ENCODE measurements at regions not wholly inside any gene's neighbourhood (a gene's known extent, or its start where the extent isn't known, plus 50 kb on each side); places are given as distances from the start of the nearest gene placed in this dataset.
"Not testable (repeated sequence)": the region's sequence is repeated elsewhere in the genome, so short reads cannot be mapped to it uniquely, and the experiment has no call there.

GRCh38 chr5:53739111-53739510, 178.7 kb downstream of the NDUFS4 start:
- TF ChIP-seq CREB5 (CRISPR knock-in tag; IDR thresholded peaks at IDR 0.05; ENCODE audit: low read depth) (no peak), TCF4 (CRISPR knock-in tag; IDR thresholded peaks at IDR 0.05; ENCODE audit: borderline replicate concordance) (no peak), ZFP3 (CRISPR knock-in tag; IDR thresholded peaks at IDR 0.05) (no peak), PATZ1 (CRISPR knock-in tag; IDR thresholded peaks at IDR 0.05; ENCODE audit: borderline replicate concordance) (no peak), RARB (CRISPR knock-in tag; IDR thresholded peaks at IDR 0.05) (no peak), ESRRG (CRISPR knock-in tag; IDR thresholded peaks at IDR 0.05) (no peak)
- ATAC-seq = no peak

GRCh38 chr5:53749621-53750020, 189.2 kb downstream of the NDUFS4 start:
- no peak for ATAC-seq

GRCh38 chr5:53752282-53752681, 191.8 kb downstream of the NDUFS4 start:
- not testable (repeated sequence) for ATAC-seq

More at GRCh38 chr5:53749621-53750020, 189.2 kb downstream of the NDUFS4 start:
- TF ChIP-seq ZC3H10 (CRISPR knock-in tag; IDR thresholded peaks at IDR 0.05) (no peak), TOX (CRISPR knock-in tag; IDR thresholded peaks at IDR 0.05; ENCODE audit: borderline replicate concordance) (no peak), SNAI2 (CRISPR knock-in tag; IDR thresholded peaks at IDR 0.05) (no peak), ZNF8 (CRISPR knock-in tag; IDR thresholded peaks at IDR 0.05) (no peak), CSRNP3 (CRISPR knock-in tag; IDR thresholded peaks at IDR 0.05) (no peak)

- no peak for TF ChIP-seq CREB5 (CRISPR knock-in tag; IDR thresholded peaks at IDR 0.05; ENCODE audit: low read depth)
- TF ChIP-seq ARNTL (CRISPR knock-in tag; IDR thresholded peaks at IDR 0.05; ENCODE audit: borderline replicate concordance, low read depth) = no peak
- TF ChIP-seq CSRNP3 (CRISPR knock-in tag; IDR thresholded peaks at IDR 0.05) = no peak
- no peak for TF ChIP-seq TOX (CRISPR knock-in tag; IDR thresholded peaks at IDR 0.05; ENCODE audit: borderline replicate concordance)
- no peak for TF ChIP-seq CSDC2 (CRISPR knock-in tag; IDR thresholded peaks at IDR 0.05)
- TF ChIP-seq GLIS3 (CRISPR knock-in tag; IDR thresholded peaks at IDR 0.05) = no peak
- no peak for TF ChIP-seq PPARA (CRISPR knock-in tag; IDR thresholded peaks at IDR 0.05; ENCODE audit: borderline replicate concordance)
- no peak for TF ChIP-seq SNAI2 (CRISPR knock-in tag; IDR thresholded peaks at IDR 0.05)
- no peak for TF ChIP-seq ZFP3 (CRISPR knock-in tag; IDR thresholded peaks at IDR 0.05)
- no peak for TF ChIP-seq ISL1 (CRISPR knock-in tag; IDR thresholded peaks at IDR 0.05)
- TF ChIP-seq ZNF565 (CRISPR knock-in tag; conservative IDR thresholded peaks at IDR 0.05; ENCODE audit: low read depth) = no peak
- no peak for TF ChIP-seq ESRRG (CRISPR knock-in tag; IDR thresholded peaks at IDR 0.05)
- no peak for TF ChIP-seq ZNF70 (CRISPR knock-in tag; IDR thresholded peaks at IDR 0.05)
- TF ChIP-seq RARB (CRISPR knock-in tag; IDR thresholded peaks at IDR 0.05) = no peak
- TF ChIP-seq ZFP30 (CRISPR knock-in tag; IDR thresholded peaks at IDR 0.05) = no peak
- no peak for TF ChIP-seq BACH2 (CRISPR knock-in tag; IDR thresholded peaks at IDR 0.05; ENCODE audit: borderline replicate concordance)
- ATAC-seq = no peak
These were observed 206.2 kb downstream of the NDUFS4 start for GRCh38 chr5:53766673-53767072.
